A204.1 (cell line): ENCODE measurements at regions not wholly inside any gene's neighbourhood (a gene's known extent, or its start where the extent isn't known, plus 50 kb on each side); places are given as distances from the start of the nearest gene placed in this dataset.
"Not testable (repeated sequence)": the region's sequence is repeated elsewhere in the genome, so short reads cannot be mapped to it uniquely, and the experiment has no call there.

Source experiments
- FAIRE-seq: peaks from 2 replicates; lab custom pipeline; 2012; peaks lifted over from hg19 to GRCh38; lab: Jason Lieb, UNC

GRCh38 chr2:4047961-4048891 is 344.9 kb downstream of the DCDC2C start:
- no peak for FAIRE-seq

DNA sequence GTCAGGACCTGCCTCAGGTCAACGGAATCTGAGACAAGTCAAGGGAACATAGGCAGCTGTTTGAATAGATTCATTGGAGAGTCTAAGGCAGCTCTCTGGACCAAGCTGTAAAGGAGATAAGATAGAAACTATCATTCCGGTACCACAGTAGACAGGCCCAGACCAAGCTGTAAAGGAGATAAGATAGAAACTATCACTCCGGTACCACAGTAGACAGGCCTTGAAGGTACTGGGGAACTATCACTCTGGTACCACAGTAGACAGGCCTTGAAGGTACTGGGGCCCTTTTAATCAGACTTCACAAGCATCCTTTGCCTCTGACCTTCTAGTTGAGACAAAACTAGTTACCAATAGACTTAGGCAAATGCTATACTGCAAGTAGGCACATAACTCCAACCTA is 346.1 kb downstream of the DCDC2C start:
- FAIRE-seq, result no peak

GRCh38 chr2:4053769-4054493 is 350.6 kb downstream of the DCDC2C start:
- FAIRE-seq, result no peak

DNA sequence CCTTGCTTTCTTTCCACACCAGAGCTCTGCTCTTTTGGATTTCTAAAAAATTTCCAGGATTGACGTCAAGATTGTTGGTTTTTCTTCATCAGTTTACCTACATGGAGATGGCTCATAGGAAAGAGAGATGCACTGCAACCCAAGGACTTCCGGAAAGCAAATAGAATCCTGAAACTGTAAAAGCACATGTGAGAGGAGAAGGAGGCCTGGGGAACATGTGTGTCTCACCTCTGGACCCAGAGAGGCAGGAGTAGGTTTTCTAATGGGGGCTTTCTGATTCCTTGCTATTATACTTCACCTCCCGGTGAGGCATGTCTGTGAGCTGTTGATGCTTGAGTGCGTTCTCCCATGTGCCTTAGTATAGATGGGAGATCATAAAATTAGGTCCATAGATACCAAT is 362.8 kb downstream of the DCDC2C start:
- no peak for FAIRE-seq

DNA sequence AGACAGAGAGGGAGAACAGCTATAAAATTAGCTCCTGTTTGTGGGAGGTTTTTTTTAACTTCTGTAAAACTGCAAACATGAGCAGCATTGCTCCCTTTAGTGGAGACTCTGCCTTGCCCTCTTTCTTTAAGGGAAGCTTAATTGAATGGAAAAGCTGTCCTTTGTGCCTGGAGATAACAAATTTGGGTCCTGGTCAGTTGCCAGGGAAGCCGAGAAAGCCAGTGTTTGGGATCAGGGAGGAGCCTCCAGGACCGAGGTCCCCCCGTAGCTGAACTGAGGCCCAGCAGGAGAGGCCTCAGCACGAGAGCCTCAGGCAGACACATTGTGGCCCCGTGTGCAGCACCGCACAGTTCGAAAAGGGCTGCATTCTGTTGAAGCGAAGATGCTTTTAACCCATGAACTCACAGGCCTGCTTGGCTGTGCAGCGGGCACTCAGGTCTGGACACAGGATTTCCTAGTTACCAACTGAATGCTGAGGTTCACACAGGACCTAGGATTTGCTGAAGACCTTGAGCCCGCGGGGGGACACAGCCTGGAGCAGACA is 369.7 kb downstream of the DCDC2C start:
- FAIRE-seq, result no peak

DNA sequence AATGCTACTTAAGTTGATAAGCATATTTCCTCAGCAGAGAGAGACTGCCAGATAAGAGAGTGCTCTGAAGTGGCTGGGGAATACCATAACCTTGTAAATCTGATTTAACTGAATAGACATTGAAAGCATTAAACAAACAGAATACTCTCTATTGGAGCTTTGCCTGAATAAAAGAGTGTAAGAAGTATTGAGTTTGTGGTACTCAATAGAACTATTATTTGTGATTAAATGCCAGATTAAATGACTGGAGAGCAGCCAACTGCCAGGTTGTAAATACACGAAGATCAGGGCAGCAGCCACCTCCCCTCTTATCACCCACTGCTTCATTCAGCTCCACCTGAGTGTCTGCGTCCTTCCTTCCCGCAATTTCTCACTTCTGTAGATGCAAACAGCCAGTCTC is 373.6 kb downstream of the DCDC2C start:
- FAIRE-seq, result no peak

GRCh38 chr2:4085186-4085585 is 381.8 kb downstream of the DCDC2C start:
- no peak for FAIRE-seq

- no peak for FAIRE-seq
These were observed 387.6 kb downstream of the DCDC2C start for GRCh38 chr2:4090668-4091630.

- FAIRE-seq, result no peak
These were observed 388.5 kb downstream of the DCDC2C start for GRCh38 chr2:4091869-4092268.

- FAIRE-seq, result no peak
These were observed 391.4 kb downstream of the DCDC2C start for GRCh38 chr2:4094743-4095142.

DNA sequence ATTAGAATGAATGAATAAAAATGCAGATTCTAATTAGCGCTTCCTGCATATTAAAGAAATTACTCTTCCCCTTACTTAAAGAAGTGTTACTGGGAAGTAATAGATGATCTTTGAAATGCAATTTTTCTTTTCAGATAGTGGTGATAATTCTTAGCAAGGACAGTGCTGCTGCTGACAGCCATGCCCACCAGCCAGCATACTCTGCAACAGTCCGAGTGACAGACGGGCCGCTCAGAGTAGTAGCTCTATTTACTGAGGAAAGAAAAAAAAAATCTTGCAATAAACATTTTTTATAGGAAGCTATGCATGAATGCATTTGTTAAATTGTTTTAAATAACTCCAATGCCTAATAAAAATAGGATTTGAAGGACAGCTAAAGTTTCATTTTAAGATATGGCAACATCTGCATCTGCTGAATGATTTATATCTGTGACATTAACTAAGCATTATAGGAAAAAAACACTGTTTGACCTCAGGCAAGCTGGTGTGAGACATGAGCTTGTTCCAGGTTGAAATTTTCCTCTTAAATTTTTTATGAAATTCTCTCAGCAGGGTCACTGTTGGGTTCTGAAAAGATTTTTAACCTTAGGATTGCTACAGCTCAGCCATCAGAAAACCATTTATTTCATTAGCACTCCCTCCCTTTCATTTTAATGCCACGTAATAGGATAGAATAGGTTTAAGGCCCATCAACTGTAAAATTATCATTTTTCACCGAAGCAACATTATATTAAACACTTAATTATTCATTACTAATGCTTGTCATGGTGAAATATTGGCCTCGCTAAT is 393.8 kb downstream of the DCDC2C start:
- FAIRE-seq, result no peak

- FAIRE-seq, result no peak
These were observed 394.8 kb downstream of the DCDC2C start for GRCh38 chr2:4098137-4098536.

- no peak for FAIRE-seq
These were observed 398.6 kb downstream of the DCDC2C start for GRCh38 chr2:4101936-4102335.

GRCh38 chr2:4107179-4107578 is 403.8 kb downstream of the DCDC2C start:
- no peak for FAIRE-seq

DNA sequence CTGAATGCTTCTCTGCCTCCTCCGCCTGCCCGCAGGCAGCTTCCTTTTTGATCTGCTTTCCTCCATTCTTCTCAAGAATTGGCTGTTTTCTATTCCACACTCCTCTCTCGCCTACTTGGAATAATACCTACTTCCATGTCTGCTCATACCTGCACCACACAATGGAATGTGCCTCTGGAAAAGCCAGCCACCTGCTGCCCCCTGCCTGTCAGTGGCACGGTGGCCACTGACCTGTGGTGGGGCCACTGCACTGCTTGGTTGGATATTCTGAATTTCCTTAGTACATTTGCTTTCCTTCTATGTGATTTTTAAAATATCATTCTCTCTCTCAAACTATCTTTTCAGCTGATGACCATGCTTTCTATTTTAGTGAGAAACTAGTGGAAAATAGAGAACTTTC is 406.9 kb downstream of the DCDC2C start:
- no peak for FAIRE-seq

DNA sequence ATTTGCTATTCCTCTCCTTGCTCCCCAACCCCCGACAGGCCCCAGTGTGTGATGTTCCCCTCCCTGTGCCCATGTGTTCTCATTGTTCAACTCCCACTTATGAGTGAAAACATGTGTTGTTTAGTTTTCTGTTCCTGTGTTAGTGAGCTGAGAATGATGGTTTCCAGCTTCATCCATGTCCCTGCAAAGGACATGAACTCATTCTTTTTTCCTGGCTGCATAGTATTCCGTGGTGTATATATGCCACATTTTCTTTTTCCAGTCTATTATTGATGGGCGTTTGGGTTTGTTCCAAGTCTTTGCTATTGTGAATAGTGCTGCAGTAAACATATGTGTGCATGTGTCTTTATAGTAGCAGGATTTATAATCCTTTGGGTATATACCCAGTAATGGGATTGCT is 412.1 kb downstream of the DCDC2C start:
- FAIRE-seq, result not testable (repeated sequence)

GRCh38 chr2:4122726-4123125 is 419.4 kb downstream of the DCDC2C start:
- FAIRE-seq, result no peak

DNA sequence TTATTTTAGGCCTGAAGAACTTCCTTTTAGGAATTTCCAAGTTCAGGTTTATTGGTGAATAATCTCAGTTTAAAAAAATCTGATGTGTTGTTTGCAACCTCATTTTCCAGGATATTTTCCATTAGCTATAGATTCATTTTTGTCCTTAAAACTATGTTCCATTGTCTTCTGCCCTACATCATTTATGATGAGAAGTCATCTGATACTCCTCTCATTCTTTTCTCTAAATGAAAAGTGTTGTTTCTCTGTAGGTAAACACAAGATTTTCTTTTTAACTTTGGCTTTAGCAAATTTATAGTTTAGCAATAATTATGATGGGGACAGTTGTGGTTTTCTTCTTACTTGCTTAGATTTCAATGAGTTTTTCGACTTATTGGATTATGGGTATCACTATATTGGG is 427.3 kb downstream of the DCDC2C start:
- no peak for FAIRE-seq

GRCh38 chr2:4134551-4135550 is 431.5 kb downstream of the DCDC2C start:
- no peak for FAIRE-seq

- FAIRE-seq, result no peak
These were observed 432.4 kb downstream of the DCDC2C start for GRCh38 chr2:4135765-4136164.
